Neural cell (in vitro differentiated cells): ENCODE measurements at regions not wholly inside any gene's neighbourhood (a gene's known extent, or its start where the extent isn't known, plus 50 kb on each side); places are given as distances from the start of the nearest gene placed in this dataset.

Source experiments
- CTCF ChIP-seq: fragments of 450-650 bp; IDR thresholded peaks from 2 replicates; pipeline ENCODE4 v1.5.1; 2014; ENCODE audit warnings: antibody characterized with exemption, mild to moderate bottlenecking, moderate library complexity; ENCODE audit not compliant: poor library complexity, severe bottlenecking
- EP300 ChIP-seq: fragments of 450-650 bp; conservative IDR thresholded peaks from 2 replicates; pipeline ENCODE4 v1.6.1; 2014; ENCODE audit warnings: antibody characterized with exemption, mild to moderate bottlenecking, moderate library complexity; ENCODE audit not compliant: poor library complexity, severe bottlenecking
- EZH2 ChIP-seq: fragments of 200-600, 300-800 bp; shearing (Covaris generic), sonication (generic); IDR thresholded peaks from 2 replicates; pipeline ENCODE4 v1.6.1; 2014; ENCODE audit warnings: antibody characterized with exemption, low read length, borderline replicate concordance, mild to moderate bottlenecking; ENCODE audit not compliant: insufficient read depth, poor library complexity, severe bottlenecking
- MXI1 ChIP-seq: fragments of 450-650 bp; conservative IDR thresholded peaks from 2 replicates; pipeline ENCODE4 v1.6.1; 2014; ENCODE audit warnings: antibody characterized with exemption, mild to moderate bottlenecking; ENCODE audit not compliant: poor library complexity, severe bottlenecking
- POLR2AphosphoS5 ChIP-seq: IDR thresholded peaks from 2 replicates; pipeline ENCODE4 v1.6.1; 2012
- RAD21 ChIP-seq: fragments of 450-650 bp; conservative IDR thresholded peaks from 2 replicates; pipeline ENCODE4 v1.6.1; 2014; ENCODE audit warnings: antibody characterized with exemption, mild to moderate bottlenecking, moderate library complexity
- SMC3 ChIP-seq: fragments of 450-650 bp; conservative IDR thresholded peaks from 2 replicates; pipeline ENCODE4 v1.6.1; 2014; ENCODE audit warnings: antibody characterized with exemption, mild to moderate bottlenecking, moderate library complexity; ENCODE audit not compliant: poor library complexity
- TAF1 ChIP-seq: IDR thresholded peaks from 2 replicates; pipeline ENCODE4 v1.6.1; 2012; ENCODE audit warnings: low read depth
- TF ChIP-seq, protein P1 (sequence below): IDR thresholded peaks from 2 replicates; pipeline ENCODE4 v1.6.1; 2012; ENCODE audit warnings: borderline replicate concordance

DNA sequence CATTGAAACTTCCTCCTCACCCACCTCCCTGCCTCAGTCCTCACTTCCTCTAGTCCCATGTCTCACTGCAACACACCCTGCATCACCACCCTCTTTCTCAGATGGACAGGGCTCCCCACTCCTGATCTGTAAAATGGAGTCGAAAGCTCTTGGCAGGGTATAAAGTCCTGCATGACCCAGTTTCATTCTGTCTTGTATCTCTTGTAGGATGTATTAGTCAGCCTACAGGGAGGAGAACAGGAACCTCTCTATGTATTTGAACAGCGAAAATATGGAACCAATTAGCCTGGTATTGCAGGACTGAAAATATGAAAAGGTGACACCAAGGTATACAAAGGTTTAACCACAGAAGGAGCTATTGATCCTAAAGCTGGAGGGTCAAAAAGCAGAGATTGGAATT, 156.9 kb upstream of the SNX19 start:
- TF ChIP-seq CTCF (no peak), POLR2AphosphoS5 (no peak), RAD21 (no peak), EP300 (no peak), EZH2 (no peak), MXI1 (no peak), SMC3 (no peak), TAF1 (no peak)
- TF ChIP-seq, protein P1, sequence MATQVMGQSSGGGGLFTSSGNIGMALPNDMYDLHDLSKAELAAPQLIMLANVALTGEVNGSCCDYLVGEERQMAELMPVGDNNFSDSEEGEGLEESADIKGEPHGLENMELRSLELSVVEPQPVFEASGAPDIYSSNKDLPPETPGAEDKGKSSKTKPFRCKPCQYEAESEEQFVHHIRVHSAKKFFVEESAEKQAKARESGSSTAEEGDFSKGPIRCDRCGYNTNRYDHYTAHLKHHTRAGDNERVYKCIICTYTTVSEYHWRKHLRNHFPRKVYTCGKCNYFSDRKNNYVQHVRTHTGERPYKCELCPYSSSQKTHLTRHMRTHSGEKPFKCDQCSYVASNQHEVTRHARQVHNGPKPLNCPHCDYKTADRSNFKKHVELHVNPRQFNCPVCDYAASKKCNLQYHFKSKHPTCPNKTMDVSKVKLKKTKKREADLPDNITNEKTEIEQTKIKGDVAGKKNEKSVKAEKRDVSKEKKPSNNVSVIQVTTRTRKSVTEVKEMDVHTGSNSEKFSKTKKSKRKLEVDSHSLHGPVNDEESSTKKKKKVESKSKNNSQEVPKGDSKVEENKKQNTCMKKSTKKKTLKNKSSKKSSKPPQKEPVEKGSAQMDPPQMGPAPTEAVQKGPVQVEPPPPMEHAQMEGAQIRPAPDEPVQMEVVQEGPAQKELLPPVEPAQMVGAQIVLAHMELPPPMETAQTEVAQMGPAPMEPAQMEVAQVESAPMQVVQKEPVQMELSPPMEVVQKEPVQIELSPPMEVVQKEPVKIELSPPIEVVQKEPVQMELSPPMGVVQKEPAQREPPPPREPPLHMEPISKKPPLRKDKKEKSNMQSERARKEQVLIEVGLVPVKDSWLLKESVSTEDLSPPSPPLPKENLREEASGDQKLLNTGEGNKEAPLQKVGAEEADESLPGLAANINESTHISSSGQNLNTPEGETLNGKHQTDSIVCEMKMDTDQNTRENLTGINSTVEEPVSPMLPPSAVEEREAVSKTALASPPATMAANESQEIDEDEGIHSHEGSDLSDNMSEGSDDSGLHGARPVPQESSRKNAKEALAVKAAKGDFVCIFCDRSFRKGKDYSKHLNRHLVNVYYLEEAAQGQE = no peak
